Activated CD8-positive, alpha-beta T cell treated with anti-CD3 and anti-CD28 coated beads, Interleukin-2, amount 10 ng/mL, durations not matched to agents 7 days and 5 days (primary cell): ENCODE measurements at regions not wholly inside any gene's neighbourhood (a gene's known extent, or its start where the extent isn't known, plus 50 kb on each side); places are given as distances from the start of the nearest gene placed in this dataset.

ENCODE experiments used
- ATAC-seq: fragments of 150-1000 bp; cut with Tn5 transposase; one replicate; pipeline ENCODE4 v1.10.0; 2021; ENCODE audit warnings: moderate library complexity
- CTCF ChIA-PET: fragments of 350-600 bp; sonication (Branson Sonifier 250); formaldehyde crosslinking; loops from one replicate; lab custom pipeline; 2021; ENCODE audit warnings: antibody characterized with exemption; lab: Charles Lee
- POLR2A ChIA-PET: fragments of 350-600 bp; sonication (Branson Sonifier 250); formaldehyde crosslinking; loops from one replicate; lab custom pipeline; 2021; ENCODE audit warnings: antibody characterized with exemption; lab: Charles Lee
- DNase-seq: peaks from one replicate; pipeline ENCODE4 v3.0.0-alpha.2; 2020
- H3K27ac Mint-ChIP-seq: one replicate; pipeline ENCODE4 v1.8.0; 2021; ENCODE audit warnings: mild to moderate bottlenecking, mixed read lengths
- H3K27me3 Mint-ChIP-seq: one replicate; pipeline ENCODE4 v1.8.0; 2021; ENCODE audit warnings: low read depth, mixed read lengths
- H3K36me3 Mint-ChIP-seq: one replicate; pipeline ENCODE4 v1.8.0; 2021; ENCODE audit warnings: low read depth, mixed read lengths
- H3K4me1 Mint-ChIP-seq: one replicate; pipeline ENCODE4 v1.8.0; 2021; ENCODE audit warnings: low read depth, mixed read lengths
- H3K4me3 Mint-ChIP-seq: one replicate; pipeline ENCODE4 v1.8.0; 2021; ENCODE audit warnings: mild to moderate bottlenecking, mixed read lengths
- H3K9me3 Mint-ChIP-seq: one replicate; pipeline ENCODE4 v1.8.0; 2022; ENCODE audit warnings: mixed read lengths; ENCODE audit not compliant: insufficient read depth

- ChIA-PET CTCF (no interaction called here), POLR2A (no interaction called here)
- Mint-ChIP-seq H3K4me3 (no peak overlapping the region), H3K27ac (no peak overlapping the region), H3K36me3 (no peaks in the 10 kb centered on the region), H3K27me3 (no peaks in the 10 kb centered on the region), H3K9me3 (no peaks in the 10 kb centered on the region), H3K4me1 (no peaks in the 10 kb centered on the region)
- ATAC-seq (no peak), DNase-seq (no peak)
Measured at GRCh38 chr11:115958089-115959000, 454.1 kb upstream of the CADM1 start.

- ChIA-PET CTCF (no interaction called here), POLR2A (no interaction called here)
- DNase-seq = no peak
- Mint-ChIP-seq H3K4me3 (no peak overlapping the region), H3K9me3 (peaks cover 9% of the 10 kb centered on the region), H3K27ac (no peak overlapping the region), H3K36me3 (no peaks in the 10 kb centered on the region), H3K27me3 (no peaks in the 10 kb centered on the region), H3K4me1 (no peaks in the 10 kb centered on the region)
- no peak for ATAC-seq
Measured at GRCh38 chr11:115955803-115956202, 451.6 kb upstream of the CADM1 start.

DNA sequence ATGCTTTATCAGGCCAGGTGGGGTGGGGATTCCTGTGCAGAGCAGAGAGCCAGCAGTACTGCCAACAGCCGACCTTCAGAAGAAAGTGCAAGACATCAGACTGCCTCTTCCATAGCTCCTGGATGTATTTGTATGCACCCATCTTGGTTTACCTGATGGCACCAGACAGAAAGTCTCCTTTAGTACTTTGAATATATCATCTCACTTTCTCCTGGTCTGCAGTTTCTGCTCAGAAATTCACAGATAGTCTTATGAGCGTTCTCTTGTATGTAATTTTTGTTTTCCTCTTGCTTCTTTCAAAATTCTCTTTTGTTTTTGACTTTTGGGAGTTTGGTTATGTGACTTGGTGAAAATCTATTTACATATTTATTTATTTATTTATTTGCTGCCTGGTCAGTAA is 446.4 kb upstream of the CADM1 start:
- Mint-ChIP-seq H3K27ac (no peak overlapping the region), H3K9me3 (peaks cover 9% of the 10 kb centered on the region), H3K4me1 (no peaks in the 10 kb centered on the region), H3K4me3 (no peak overlapping the region), H3K27me3 (no peaks in the 10 kb centered on the region), H3K36me3 (no peaks in the 10 kb centered on the region)
- POLR2A ChIA-PET = no interaction called here
- no peak for ATAC-seq
- no peak for DNase-seq
- CTCF ChIA-PET = no interaction called here

GRCh38 chr11:115944596-115944995 is 440.4 kb upstream of the CADM1 start:
- H3K9me3 Mint-ChIP-seq = peaks cover 6% of the 10 kb centered on the region
- H3K4me1 Mint-ChIP-seq = no peaks in the 10 kb centered on the region
- ATAC-seq (no peak), DNase-seq (no peak)
- H3K27ac Mint-ChIP-seq = no peak overlapping the region
- CTCF ChIA-PET = no interaction called here
- H3K36me3 Mint-ChIP-seq = no peaks in the 10 kb centered on the region
- POLR2A ChIA-PET = no interaction called here
- H3K27me3 Mint-ChIP-seq = no peaks in the 10 kb centered on the region
- no peak overlapping the region for H3K4me3 Mint-ChIP-seq

- ATAC-seq = no peak
- Mint-ChIP-seq H3K27ac (no peak overlapping the region), H3K4me1 (no peaks in the 10 kb centered on the region), H3K4me3 (no peak overlapping the region), H3K36me3 (no peaks in the 10 kb centered on the region), H3K27me3 (no peaks in the 10 kb centered on the region), H3K9me3 (peaks cover 6% of the 10 kb centered on the region)
- DNase-seq = no peak
- POLR2A ChIA-PET = no interaction called here
- CTCF ChIA-PET = no interaction called here
Measured at GRCh38 chr11:115942011-115942410, 437.8 kb upstream of the CADM1 start.

GRCh38 chr11:115941481-115941993 is 437.3 kb upstream of the CADM1 start:
- Mint-ChIP-seq H3K4me3 (no peak overlapping the region), H3K9me3 (peaks cover 6% of the 10 kb centered on the region), H3K27me3 (no peaks in the 10 kb centered on the region), H3K27ac (no peak overlapping the region), H3K36me3 (no peaks in the 10 kb centered on the region), H3K4me1 (no peaks in the 10 kb centered on the region)
- ATAC-seq (no peak), DNase-seq (no peak)
- POLR2A ChIA-PET = no interaction called here
- CTCF ChIA-PET = no interaction called here

DNA sequence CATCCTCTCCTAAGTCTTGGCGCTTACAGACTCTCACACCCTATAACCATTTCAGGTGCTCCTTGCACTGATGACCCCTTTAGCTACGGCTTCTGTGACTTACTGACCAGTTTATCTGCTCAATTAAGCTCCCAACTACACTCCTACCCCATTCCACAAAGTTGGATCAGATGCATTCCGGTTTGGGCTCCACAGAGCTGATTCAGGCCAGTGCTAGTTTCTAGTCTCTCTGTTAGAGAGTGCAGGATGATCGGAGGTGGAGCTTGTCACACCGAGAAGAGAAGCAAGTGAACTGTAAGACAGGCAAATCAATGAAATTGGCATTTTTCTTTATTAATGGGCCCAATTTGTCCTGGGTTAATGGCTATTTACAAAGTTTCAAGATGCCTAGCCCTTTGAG is 436.8 kb upstream of the CADM1 start:
- Mint-ChIP-seq H3K4me1 (no peaks in the 10 kb centered on the region), H3K27me3 (no peaks in the 10 kb centered on the region), H3K36me3 (no peaks in the 10 kb centered on the region), H3K9me3 (peaks cover 6% of the 10 kb centered on the region), H3K4me3 (no peak overlapping the region), H3K27ac (no peak overlapping the region)
- DNase-seq (no peak), ATAC-seq (no peak)
- ChIA-PET CTCF (no interaction called here), POLR2A (no interaction called here)

DNA sequence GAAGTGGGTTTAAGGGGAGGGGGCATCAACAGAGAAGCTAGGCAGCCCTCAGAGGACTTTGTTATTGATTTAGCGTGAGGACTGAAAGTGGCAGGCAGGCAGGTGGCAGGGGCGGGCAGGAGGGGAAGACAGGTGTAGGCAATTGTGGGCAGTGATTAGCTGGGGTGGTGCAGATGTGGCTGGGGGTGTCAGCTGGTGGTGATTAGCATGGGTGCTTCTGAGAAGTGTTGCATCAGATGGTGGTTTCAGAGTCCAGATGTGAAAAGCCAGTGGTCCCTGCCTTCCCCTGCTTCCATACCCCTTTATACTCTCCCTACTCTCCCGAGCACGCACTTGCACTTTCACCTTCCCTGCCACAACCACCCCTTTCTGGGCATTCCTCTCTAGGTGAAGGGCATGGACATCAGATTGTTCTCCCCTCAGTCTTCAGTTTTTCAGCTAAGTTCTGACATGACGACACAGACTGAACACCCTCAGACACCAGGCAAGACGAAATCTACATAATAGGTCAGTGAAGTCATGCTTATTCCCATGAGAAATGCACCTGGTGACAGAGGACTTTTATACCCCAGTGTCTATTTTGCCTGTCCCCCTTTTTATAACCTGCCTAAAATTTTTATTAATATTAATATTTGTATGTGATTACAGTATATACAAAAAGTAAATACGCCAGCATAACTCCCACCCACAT is 435.7 kb upstream of the CADM1 start:
- Mint-ChIP-seq H3K27ac (no peak overlapping the region), H3K9me3 (peaks cover under 1% of the 10 kb centered on the region), H3K27me3 (no peaks in the 10 kb centered on the region), H3K36me3 (no peaks in the 10 kb centered on the region), H3K4me3 (no peak overlapping the region), H3K4me1 (no peaks in the 10 kb centered on the region)
- CTCF ChIA-PET = no interaction called here
- POLR2A ChIA-PET = no interaction called here
- ATAC-seq (no peak), DNase-seq (no peak)

- no peak overlapping the region for H3K27ac Mint-ChIP-seq
- H3K27me3 Mint-ChIP-seq = no peaks in the 10 kb centered on the region
- CTCF ChIA-PET = no interaction called here
- no peaks in the 10 kb centered on the region for H3K9me3 Mint-ChIP-seq
- DNase-seq (no peak), ATAC-seq (no peak)
- POLR2A ChIA-PET = no interaction called here
- H3K4me3 Mint-ChIP-seq = no peak overlapping the region
- no peaks in the 10 kb centered on the region for H3K36me3 Mint-ChIP-seq
- no peaks in the 10 kb centered on the region for H3K4me1 Mint-ChIP-seq
Measured at GRCh38 chr11:115939104-115939730, 435.0 kb upstream of the CADM1 start.

- POLR2A ChIA-PET = no interaction called here
- Mint-ChIP-seq H3K27me3 (no peaks in the 10 kb centered on the region), H3K27ac (no peak overlapping the region), H3K9me3 (no peaks in the 10 kb centered on the region), H3K36me3 (no peaks in the 10 kb centered on the region), H3K4me3 (no peak overlapping the region), H3K4me1 (no peaks in the 10 kb centered on the region)
- CTCF ChIA-PET = no interaction called here
- no peak for ATAC-seq
- DNase-seq = no peak
Measured at GRCh38 chr11:115933564-115933963, 429.3 kb upstream of the CADM1 start.

DNA sequence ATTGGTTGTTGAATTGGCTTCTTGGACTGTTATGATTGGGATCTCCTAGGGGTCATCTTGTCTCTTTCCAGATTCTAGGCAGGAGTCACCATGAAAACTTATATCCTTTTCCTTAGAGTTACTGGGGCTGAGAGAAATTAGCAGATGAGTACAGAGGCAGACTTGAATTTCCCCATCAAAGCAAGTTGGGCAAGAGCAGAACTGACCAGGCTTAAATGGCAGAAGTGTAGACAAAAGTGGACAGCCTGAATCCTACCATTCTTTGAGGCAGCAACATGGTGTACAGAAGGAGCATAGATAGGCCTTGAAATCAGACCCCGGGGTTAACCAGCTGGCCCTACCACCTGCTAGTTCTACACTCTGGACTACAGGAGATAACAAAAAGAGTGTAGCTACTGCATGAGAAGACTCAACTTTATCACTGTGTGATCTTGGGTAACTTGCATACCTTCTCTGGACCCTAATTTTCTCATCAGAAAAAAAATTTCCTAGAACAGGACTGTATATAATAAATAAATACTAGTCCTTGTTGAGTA is 427.4 kb upstream of the CADM1 start:
- Mint-ChIP-seq H3K4me1 (no peaks in the 10 kb centered on the region), H3K4me3 (no peak overlapping the region), H3K27ac (no peak overlapping the region), H3K9me3 (no peaks in the 10 kb centered on the region), H3K27me3 (no peaks in the 10 kb centered on the region), H3K36me3 (no peaks in the 10 kb centered on the region)
- ATAC-seq (no peak), DNase-seq (no peak)
- POLR2A ChIA-PET = no interaction called here
- CTCF ChIA-PET = no interaction called here
